NCI-H524 treated with DMSO at 0.1 percent for 48 hours (cell line): ENCODE measurements at regions not wholly inside any gene's neighbourhood (a gene's known extent, or its start where the extent isn't known, plus 50 kb on each side); places are given as distances from the start of the nearest gene placed in this dataset.
"Not testable (repeated sequence)": the region's sequence is repeated elsewhere in the genome, so short reads cannot be mapped to it uniquely, and the experiment has no call there.

Source experiments
- DNase-seq: peaks from one replicate; lab custom pipeline; 2025; lab: John Stamatoyannopoulos, UW

DNA sequence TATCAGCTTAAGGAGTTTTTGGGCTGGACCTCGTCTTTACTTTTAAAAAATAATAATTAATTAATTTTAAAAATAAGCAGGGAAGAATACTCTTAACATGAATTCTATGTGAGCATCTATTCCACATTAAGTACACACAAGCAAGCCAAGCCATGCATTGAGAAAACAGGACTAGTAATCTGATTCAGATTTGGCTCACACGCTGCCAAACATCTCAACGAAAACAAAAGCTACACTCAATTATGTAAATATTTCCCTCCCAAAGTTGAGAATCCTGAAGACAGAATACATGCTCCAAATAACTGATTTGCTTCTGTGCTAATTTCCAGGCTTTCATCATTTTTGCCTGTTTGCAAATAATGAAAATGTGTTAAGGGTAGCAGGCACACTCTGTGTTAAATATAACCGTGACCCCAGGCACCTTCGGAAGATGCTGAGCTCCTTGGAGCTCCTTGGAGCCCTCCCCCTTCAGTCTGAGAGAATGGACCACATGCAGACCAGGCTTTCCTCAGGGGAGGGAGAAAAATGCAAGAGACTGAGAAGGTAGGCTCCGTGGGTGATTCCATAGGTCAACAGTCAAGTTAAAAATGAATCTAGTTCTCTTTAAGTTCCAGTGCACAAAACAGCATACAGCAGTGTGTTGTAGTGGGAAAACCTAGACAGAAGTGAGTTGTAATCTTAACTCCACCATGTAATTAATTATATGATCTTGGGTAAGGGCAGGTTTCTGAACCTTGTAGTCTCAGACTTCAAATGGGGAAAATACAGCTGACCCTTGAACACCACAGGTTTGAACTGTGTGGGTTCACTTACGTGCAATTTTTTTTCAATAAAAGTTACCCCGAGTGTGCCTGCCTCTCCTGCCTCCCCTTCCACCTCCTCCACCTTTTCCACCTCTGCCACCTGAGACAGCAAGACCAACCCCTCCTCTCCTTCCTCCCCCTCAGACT is 161.3 kb upstream of the RREB1 start:
- no peak for DNase-seq

- no peak for DNase-seq
Observed at GRCh38 chr6:6950373-6951145, 157.2 kb upstream of the RREB1 start.

- DNase-seq: no peak
Observed at GRCh38 chr6:6951355-6951754, 156.4 kb upstream of the RREB1 start.

- DNase-seq: no peak
Observed at GRCh38 chr6:6952484-6952883, 155.3 kb upstream of the RREB1 start.

DNA sequence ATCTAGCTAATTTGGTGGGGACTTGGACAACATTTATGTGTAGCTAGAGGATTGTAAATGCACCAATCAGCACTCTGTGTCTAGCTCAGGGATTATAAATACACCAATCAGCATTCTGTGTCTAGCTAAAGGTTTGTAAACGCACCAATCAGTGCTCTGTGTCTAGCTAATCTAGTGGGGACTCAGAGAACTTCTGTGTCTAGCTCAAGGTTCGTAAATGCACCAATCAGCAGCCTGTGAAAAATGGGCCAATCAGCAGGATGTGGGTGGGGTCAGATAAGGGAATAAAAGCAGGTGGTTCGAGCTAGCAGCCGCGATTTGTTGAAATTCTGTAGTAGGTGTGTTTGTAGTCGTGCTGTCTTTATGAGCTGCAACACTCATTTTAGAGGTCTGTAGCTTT is 154.8 kb upstream of the RREB1 start:
- not testable (repeated sequence) for DNase-seq

GRCh38 chr6:6960571-6961251 is 147.1 kb upstream of the RREB1 start:
- DNase-seq: no peak

GRCh38 chr6:6962086-6962485 is 145.7 kb upstream of the RREB1 start:
- DNase-seq: no peak

- DNase-seq: no peak
Observed at GRCh38 chr6:6962699-6963098, 145.1 kb upstream of the RREB1 start.

GRCh38 chr6:6963390-6963789 is 144.4 kb upstream of the RREB1 start:
- not testable (repeated sequence) for DNase-seq

DNA sequence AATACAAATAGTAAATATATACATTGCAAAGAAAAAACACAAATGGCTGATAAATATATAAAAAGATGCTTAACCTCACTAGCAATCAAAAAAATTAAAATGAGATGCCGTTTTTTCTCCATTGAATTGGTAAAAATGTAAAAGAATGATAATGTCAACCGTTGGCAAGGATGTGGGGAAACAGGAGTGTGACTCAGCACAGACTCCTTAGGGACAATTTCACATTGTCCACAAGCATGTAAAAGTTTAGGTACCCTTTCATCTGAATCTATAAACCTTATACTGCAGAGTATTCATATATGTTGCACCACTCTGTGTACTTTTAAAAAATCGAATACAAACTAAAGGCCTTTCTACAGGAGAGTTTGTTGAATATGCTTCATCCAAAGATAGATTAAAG is 143.1 kb upstream of the RREB1 start:
- DNase-seq: no peak

DNA sequence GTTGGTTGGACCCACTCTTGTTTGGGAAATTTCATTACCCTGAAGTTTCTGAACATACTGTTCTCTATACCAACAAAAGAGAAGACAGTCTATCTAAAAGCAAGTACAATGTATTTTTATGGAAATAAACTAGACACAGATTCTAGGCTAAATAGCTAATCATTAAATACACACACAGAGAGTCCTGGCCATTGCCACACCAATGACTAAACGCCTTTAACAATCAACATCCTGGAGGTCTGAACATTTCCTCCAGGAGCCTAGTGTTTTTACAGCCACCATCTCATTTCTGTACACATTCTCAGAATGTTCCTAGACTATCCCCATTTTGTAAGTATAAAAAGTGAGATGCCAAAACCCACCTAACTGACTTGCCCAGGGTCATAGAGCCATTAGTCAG is 141.6 kb upstream of the RREB1 start:
- no peak for DNase-seq

- no peak for DNase-seq
Observed at GRCh38 chr6:6966569-6966968, 141.2 kb upstream of the RREB1 start.

GRCh38 chr6:6968357-6968730 is 139.4 kb upstream of the RREB1 start:
- DNase-seq: no peak

GRCh38 chr6:6968731-6969552 is 138.8 kb upstream of the RREB1 start:
- no peak for DNase-seq

DNA sequence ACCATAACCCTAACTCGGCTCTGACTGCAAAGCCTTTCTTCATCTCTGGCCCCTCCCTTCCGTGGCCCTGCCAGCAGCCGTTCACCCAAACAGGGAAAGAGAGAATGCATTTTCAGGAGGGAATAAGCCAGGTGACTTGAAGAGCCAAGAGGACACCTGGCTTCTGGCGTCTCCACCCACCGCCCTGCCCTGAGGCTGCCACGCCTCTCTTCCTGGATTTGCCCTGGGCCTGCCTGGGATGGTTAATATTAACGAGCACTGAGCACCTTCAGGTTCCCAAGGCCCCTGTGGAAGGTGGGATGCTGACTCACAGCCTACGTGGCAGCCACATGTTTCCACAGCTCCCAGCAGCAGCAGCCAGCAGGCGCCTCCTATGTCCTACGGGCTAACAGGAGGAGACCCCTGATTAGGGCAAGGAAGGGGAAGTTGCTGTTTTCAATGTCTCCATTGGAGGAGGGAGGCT is 138.0 kb upstream of the RREB1 start:
- no peak for DNase-seq

GRCh38 chr6:6970851-6971250 is 136.9 kb upstream of the RREB1 start:
- DNase-seq: no peak

- no peak for DNase-seq
Observed at GRCh38 chr6:6971369-6971768, 136.4 kb upstream of the RREB1 start.

GRCh38 chr6:6972456-6972855 is 135.3 kb upstream of the RREB1 start:
- no peak for DNase-seq

- DNase-seq: no peak
Observed at GRCh38 chr6:6973721-6974120, 134.0 kb upstream of the RREB1 start.

- DNase-seq: no peak
Observed at GRCh38 chr6:6975459-6976111, 132.2 kb upstream of the RREB1 start.

- DNase-seq: no peak
Observed at GRCh38 chr6:6976193-6976592, 131.6 kb upstream of the RREB1 start.
